ENCODE measurements at regions not wholly inside any gene's neighbourhood (a gene's known extent, or its start where the extent isn't known, plus 50 kb on each side); places are given as distances from the start of the nearest gene placed in this dataset.

DNA sequence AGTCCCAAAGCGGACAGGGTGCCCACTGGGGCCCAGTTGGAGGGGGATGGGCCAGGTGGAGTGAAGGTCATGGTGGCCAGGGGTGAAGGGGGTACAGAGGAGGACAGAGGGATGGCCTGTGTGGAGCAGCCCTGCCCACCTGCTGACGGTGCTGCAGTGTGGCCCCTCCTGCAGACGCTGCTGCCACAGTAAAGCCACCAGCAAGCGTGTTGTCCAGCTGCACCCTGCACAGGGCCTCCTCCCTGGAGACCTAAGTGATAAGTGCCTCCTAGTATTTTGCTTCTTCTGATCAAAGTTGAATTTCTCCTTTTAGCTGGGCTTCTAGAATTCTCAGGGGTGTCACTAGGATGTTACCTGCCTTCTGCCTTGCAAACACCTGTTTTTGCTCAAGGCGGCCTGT, 299.3 kb upstream of the IRX4 start:
- Mint-ChIP-seq H3K36me3 (no peaks in the 10 kb centered on the region), H3K4me3 (no peak overlapping the region), H3K4me1 (no peaks in the 10 kb centered on the region), H3K27ac (no peak overlapping the region), H3K9me3 (no peaks in the 10 kb centered on the region), H3K27me3 (peaks cover 15% of the 10 kb centered on the region)
- peak; percentile 7 for ATAC-seq

DNA sequence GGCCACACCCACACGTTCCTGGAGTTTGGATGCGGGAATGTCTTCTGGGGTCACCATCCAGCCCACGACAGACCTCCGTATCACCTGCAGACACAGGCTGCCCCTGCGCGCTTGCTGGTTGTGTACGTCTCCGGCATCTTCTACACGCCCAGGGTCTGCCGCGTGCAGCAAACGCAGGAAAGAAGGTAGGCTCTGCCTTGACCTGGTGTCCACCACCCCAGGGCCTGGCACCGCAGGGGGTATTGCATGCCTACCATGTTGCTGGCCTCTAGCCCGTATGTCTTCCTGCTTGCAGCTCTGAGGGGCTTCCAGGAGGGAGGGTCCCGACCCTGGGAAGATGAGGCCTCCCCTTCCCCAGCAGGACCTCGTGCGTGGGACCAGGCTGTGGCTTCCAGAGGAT, 298.8 kb upstream of the IRX4 start:
- Mint-ChIP-seq H3K27me3 (peaks cover 15% of the 10 kb centered on the region), H3K9me3 (no peaks in the 10 kb centered on the region), H3K4me1 (no peaks in the 10 kb centered on the region), H3K27ac (no peak overlapping the region), H3K36me3 (no peaks in the 10 kb centered on the region), H3K4me3 (no peak overlapping the region)
- no peak for ATAC-seq

DNA sequence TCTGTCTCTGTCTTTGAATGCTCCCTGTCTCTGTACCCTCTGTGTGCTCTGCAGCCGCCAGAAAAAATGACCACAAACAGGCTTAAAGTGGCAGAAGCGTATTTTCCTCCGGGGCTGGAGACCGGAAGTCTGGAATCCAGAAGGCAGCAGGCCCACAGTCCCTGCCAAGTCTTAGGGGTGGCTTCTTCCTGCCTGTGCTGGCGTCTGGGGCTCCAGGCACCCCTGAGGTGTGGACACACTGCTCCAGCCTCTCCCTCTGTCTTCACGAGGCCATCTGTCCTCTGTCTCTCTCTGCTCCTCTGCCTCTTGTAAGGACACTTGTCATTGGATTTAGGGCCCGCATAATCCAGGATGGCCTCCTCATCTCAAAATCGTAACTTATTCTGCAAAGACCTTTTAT, 298.4 kb upstream of the IRX4 start:
- no peak for ATAC-seq
- Mint-ChIP-seq H3K9me3 (no peaks in the 10 kb centered on the region), H3K27ac (no peak overlapping the region), H3K4me3 (no peak overlapping the region), H3K4me1 (no peaks in the 10 kb centered on the region), H3K36me3 (no peaks in the 10 kb centered on the region), H3K27me3 (peaks cover 15% of the 10 kb centered on the region)

DNA sequence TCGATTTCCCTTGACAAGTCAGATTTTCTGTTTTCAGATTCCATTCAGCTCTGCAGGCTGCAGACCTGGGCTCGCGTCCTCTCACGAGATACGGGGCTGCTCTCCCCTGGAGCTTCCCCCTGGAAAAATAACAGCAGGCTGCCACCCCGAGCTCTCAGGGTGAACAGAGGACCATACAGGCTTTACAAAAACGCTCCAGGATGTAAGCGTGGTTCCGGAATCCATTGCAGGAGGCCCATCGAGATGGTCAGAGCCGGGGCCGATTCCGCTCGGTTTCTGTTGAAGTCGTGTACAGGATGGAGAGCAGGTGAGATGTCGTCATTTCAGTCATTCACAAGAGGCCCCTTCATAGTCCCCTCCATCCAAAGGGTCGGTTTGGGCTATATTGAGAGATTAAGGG, 297.7 kb upstream of the IRX4 start:
- no peak for ATAC-seq
- Mint-ChIP-seq H3K4me3 (no peak overlapping the region), H3K27ac (no peak overlapping the region), H3K4me1 (no peaks in the 10 kb centered on the region), H3K36me3 (no peaks in the 10 kb centered on the region), H3K27me3 (peaks cover 15% of the 10 kb centered on the region), H3K9me3 (no peaks in the 10 kb centered on the region)

DNA sequence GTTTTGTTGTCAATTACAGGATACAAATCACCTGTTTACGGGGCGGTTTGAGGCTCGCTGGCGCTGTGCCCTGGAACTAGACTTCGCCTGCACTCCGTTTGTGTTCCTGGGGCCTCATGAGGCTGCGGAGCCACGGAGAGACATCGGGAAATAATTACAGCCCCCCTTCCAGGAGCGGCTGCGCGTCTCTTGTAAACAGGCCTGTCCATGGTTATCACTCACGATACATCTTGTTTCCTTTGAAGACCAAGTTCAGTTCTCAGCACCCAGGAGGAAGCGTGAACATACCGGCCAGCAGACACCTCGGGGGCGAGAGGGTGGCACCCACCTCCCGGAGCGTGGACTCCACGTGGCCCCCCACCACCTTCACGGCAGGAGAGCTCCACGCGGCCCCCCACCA, 297.1 kb upstream of the IRX4 start:
- ATAC-seq, result no peak
- Mint-ChIP-seq H3K27ac (no peak overlapping the region), H3K4me3 (no peak overlapping the region), H3K36me3 (no peaks in the 10 kb centered on the region), H3K27me3 (peaks cover 15% of the 10 kb centered on the region), H3K4me1 (no peaks in the 10 kb centered on the region), H3K9me3 (no peaks in the 10 kb centered on the region)

DNA sequence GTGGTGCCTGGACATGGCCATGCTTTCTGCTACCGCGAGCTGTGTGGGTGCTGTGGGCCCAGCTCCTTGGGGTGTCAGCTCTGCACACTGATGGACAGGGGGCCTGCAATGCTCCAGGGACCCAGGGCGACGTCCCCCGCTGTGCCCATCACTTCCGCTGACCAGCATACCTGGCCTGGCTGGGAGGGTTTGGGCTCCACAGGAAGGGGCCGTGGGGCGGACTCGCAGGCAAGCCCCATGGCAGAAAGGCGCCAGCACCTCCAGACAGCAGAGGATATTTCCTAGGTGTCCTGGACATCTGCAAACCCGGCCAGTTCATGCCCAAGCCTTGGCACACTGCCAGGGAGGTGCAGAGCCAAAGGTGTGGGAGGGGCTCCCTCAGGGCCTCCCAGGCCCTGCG, 295.8 kb upstream of the IRX4 start:
- no peaks in the 10 kb centered on the region for H3K9me3 Mint-ChIP-seq
- H3K27me3 Mint-ChIP-seq, result peaks cover 15% of the 10 kb centered on the region
- no peaks in the 10 kb centered on the region for H3K4me1 Mint-ChIP-seq
- ATAC-seq, result peak; percentile 11
- no peak overlapping the region for H3K4me3 Mint-ChIP-seq
- H3K36me3 Mint-ChIP-seq, result no peaks in the 10 kb centered on the region
- no peak overlapping the region for H3K27ac Mint-ChIP-seq

DNA sequence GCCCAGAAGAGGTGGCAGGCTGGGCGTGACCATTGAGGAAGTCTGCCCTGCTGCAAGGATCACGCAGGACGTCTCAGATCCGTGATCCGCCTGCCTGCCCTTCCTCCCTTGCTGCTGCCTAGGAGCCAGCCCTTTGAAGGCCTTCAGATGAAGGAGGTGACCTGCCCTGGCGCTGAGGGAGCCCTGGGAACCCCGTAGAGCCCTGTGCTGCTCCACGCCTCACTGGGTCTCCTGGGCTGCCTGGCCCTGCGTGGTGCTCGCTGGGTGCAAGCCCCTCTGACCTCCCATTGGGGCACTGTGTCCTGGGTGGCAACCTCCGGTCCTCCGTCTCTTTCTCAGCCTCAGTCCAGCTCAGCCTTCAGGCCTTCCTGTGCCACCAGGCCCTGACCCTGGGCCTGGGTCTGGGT, 295.3 kb upstream of the IRX4 start:
- Mint-ChIP-seq H3K27me3 (peaks cover 15% of the 10 kb centered on the region), H3K4me3 (no peak overlapping the region), H3K27ac (no peak overlapping the region), H3K36me3 (no peaks in the 10 kb centered on the region), H3K4me1 (no peaks in the 10 kb centered on the region), H3K9me3 (no peaks in the 10 kb centered on the region)
- ATAC-seq, result peak; percentile 9

DNA sequence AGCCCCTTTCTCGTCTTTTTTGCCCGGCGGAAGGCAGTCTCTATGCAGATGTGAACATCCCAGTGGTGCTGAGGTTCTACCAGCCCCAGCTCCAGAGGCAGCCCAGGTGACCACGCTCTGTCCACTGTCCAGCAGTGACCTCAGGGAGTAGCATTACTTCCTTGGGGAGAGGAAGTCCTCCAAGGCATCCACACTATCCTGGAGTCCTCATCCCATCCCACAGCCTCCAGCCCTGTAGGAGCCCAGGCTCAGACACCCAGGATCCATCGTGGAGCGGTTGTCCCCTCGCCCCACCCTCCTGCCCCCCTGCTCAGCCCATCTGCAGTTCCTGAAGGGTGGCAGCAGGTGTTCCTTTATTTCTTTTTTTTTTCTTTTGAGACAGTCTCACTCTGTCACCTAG, 294.5 kb upstream of the IRX4 start:
- Mint-ChIP-seq H3K4me1 (no peaks in the 10 kb centered on the region), H3K4me3 (no peak overlapping the region), H3K36me3 (no peaks in the 10 kb centered on the region), H3K27me3 (peaks cover 13% of the 10 kb centered on the region), H3K27ac (no peak overlapping the region), H3K9me3 (no peaks in the 10 kb centered on the region)
- no peak for ATAC-seq

DNA sequence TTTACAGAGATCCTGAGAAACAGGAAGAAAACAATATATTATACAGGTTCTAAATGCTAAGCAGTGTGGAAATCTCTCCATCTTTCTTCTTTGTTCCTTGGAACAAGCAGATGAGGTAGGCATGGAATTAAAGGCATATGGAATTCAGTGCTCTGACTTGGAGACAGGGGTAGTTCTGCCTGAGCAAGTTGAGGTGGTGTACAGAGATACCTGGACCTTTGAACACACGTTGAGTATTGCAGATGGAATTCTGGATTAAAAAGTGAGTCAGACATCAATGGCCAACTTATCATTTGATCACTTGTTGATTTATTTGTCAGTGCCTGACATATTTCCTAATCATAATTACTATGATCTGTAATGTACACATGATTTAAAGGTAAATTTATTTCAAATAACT, 293.9 kb upstream of the IRX4 start:
- ATAC-seq, result no peak
- Mint-ChIP-seq H3K27ac (no peak overlapping the region), H3K4me1 (no peaks in the 10 kb centered on the region), H3K36me3 (no peaks in the 10 kb centered on the region), H3K9me3 (no peaks in the 10 kb centered on the region), H3K4me3 (no peak overlapping the region), H3K27me3 (peaks cover 6% of the 10 kb centered on the region)

DNA sequence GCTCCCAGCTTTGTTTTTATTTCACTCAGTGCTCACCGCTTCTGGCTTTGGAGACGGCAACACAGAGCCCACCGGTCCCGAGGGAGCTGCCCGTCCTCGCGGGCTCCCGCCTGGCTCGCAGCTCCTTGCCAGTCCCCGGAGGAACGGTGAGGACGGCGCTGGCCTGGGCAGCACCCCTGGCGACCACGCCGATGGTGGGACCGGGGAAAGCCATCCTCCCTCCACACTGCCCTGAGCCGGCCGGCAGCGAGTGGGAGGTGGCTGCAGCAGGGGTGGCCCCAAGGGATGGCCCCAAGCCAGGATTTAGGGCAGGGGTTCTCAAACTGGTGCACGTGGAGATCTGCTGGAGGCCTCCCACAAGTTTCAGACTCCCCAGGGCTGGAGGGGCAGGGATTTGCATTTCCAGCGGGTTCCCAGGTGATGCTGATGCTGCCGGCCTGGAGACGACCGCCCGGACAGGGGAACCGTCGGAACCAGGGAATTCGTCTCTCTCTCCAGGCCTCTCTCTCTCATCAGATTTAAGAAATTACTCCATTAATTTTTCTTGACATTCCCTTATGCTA, 293.2 kb upstream of the IRX4 start:
- Mint-ChIP-seq H3K9me3 (no peaks in the 10 kb centered on the region), H3K27ac (no peak overlapping the region), H3K36me3 (no peaks in the 10 kb centered on the region), H3K27me3 (no peaks in the 10 kb centered on the region), H3K4me3 (no peak overlapping the region), H3K4me1 (no peaks in the 10 kb centered on the region)
- ATAC-seq, result no peak

DNA sequence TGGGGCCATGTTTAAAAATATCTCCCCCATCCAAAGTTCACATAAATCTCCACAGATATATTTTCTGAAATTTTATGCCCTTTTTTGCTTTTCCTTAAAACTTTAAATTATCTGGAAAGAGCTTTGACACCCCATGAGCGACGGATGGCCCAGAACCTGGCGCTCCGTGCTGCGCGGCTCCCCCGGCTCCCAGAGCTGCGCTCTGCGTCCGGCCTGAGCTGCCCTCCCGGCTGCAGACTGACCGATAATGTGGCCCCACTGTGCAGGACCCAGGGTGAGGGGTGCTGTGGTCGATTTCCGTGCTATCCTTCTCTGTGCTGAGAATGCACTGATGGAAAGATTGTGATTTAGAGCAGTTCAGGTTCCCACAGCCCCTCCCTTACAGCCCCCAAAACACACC, 292.3 kb upstream of the IRX4 start:
- H3K27ac Mint-ChIP-seq, result no peak overlapping the region
- H3K9me3 Mint-ChIP-seq, result no peaks in the 10 kb centered on the region
- no peak overlapping the region for H3K4me3 Mint-ChIP-seq
- H3K36me3 Mint-ChIP-seq, result no peaks in the 10 kb centered on the region
- ATAC-seq, result no peak
- no peaks in the 10 kb centered on the region for H3K4me1 Mint-ChIP-seq
- no peaks in the 10 kb centered on the region for H3K27me3 Mint-ChIP-seq

DNA sequence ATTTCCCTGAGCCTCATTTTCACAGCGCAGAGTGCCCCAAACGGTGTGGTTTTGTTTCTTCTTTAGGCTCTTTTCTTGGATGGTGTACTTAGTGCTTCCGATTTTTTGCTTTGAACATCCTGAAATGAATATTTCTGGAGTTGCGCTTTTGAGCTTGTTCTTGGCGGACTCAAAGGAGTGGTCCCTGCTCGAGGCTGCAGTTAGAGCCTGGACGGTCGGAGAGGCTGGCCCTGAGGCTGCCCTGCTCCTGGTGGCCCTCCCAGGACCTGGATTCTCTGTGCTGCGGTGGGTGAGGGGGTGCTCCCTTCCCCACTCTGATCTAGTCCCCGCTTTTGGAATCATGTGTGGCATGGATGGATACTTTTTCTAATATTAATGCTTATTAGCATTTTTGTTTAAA, 291.8 kb upstream of the IRX4 start:
- H3K4me1 Mint-ChIP-seq, result no peaks in the 10 kb centered on the region
- H3K27me3 Mint-ChIP-seq, result peaks cover 3% of the 10 kb centered on the region
- no peak overlapping the region for H3K27ac Mint-ChIP-seq
- H3K9me3 Mint-ChIP-seq, result no peaks in the 10 kb centered on the region
- no peak overlapping the region for H3K4me3 Mint-ChIP-seq
- no peak for ATAC-seq
- H3K36me3 Mint-ChIP-seq, result no peaks in the 10 kb centered on the region

DNA sequence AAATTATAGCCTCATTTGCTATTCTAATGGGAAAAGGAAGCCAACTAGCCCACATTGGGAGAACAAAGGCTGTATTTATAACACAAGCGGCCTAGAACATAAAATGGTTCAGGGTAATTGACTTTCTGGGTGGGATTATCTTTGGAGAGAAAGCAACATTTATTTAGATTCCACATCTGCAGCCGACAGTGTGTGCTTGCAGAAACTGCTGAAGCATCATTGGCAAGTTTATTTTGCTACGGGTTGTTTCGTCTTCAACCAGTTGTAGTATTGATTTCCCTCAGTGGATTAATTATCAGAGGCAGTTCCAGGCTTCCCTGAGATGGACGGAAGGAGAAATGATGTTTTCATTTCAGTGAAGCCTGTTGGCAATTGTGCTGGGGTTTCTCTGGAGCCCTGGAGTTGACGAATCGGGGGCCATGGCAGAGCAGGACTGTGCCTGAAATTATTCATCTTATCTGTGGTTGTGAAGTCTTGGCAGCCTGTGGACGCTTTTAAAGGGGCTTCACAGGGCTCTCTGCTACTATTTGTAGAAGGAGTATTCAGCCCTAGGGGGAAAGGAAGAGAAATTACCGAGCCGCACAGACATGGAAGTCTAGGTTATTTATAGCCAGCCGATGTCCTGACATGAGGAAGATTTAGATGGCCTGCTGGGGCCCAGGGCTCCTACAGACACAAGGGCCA, 290.6 kb upstream of the IRX4 start:
- no peak for ATAC-seq
- no peaks in the 10 kb centered on the region for H3K4me1 Mint-ChIP-seq
- peaks cover 8% of the 10 kb centered on the region for H3K27me3 Mint-ChIP-seq
- H3K27ac Mint-ChIP-seq, result no peak overlapping the region
- H3K9me3 Mint-ChIP-seq, result no peaks in the 10 kb centered on the region
- H3K4me3 Mint-ChIP-seq, result no peak overlapping the region
- no peaks in the 10 kb centered on the region for H3K36me3 Mint-ChIP-seq

DNA sequence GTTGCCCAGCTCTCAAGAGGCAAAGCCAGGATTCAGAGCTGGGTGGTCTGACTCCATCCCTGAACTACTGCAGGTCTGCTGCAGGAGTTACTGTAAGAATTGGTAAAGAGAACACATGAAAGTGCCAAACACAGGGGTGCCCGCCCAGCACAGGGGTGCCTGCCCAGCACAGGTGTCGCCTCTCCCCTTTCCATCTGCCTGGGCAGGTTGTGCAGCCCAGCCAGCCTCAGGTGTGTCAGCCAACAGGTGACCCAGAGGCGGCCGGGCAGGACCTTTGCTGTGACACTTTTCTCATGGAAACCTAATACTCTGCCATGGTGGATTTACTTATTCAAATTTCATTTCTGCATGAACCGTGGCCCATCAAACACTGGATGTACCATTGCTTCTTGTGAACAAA, 289.7 kb upstream of the IRX4 start:
- Mint-ChIP-seq H3K36me3 (no peaks in the 10 kb centered on the region), H3K4me3 (no peak overlapping the region), H3K27ac (no peak overlapping the region), H3K4me1 (no peaks in the 10 kb centered on the region), H3K9me3 (no peaks in the 10 kb centered on the region), H3K27me3 (peaks cover 8% of the 10 kb centered on the region)
- ATAC-seq, result no peak

DNA sequence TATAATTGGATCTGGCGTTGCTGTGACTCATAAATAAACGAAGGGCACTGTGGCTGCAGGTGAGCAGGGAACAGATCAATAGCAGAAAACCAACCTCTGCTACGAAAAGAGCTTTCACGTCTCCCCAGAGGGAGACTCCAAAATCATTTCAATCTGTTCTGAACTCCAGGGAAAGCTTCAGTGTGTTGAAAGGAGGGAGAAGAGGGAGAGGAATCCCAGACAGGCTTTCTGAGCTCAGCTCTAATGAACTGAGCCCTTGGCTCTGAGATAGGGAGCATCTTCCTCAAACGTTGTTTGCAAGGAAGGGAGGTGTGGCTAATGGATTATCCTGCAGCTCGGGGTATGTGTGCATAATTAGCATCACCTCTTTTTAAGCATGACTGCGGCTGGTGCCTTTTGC, 288.0 kb upstream of the IRX4 start:
- no peak overlapping the region for H3K4me3 Mint-ChIP-seq
- H3K27ac Mint-ChIP-seq, result no peak overlapping the region
- no peaks in the 10 kb centered on the region for H3K4me1 Mint-ChIP-seq
- H3K9me3 Mint-ChIP-seq, result no peaks in the 10 kb centered on the region
- H3K27me3 Mint-ChIP-seq, result peaks cover 8% of the 10 kb centered on the region
- no peak for ATAC-seq
- no peaks in the 10 kb centered on the region for H3K36me3 Mint-ChIP-seq

DNA sequence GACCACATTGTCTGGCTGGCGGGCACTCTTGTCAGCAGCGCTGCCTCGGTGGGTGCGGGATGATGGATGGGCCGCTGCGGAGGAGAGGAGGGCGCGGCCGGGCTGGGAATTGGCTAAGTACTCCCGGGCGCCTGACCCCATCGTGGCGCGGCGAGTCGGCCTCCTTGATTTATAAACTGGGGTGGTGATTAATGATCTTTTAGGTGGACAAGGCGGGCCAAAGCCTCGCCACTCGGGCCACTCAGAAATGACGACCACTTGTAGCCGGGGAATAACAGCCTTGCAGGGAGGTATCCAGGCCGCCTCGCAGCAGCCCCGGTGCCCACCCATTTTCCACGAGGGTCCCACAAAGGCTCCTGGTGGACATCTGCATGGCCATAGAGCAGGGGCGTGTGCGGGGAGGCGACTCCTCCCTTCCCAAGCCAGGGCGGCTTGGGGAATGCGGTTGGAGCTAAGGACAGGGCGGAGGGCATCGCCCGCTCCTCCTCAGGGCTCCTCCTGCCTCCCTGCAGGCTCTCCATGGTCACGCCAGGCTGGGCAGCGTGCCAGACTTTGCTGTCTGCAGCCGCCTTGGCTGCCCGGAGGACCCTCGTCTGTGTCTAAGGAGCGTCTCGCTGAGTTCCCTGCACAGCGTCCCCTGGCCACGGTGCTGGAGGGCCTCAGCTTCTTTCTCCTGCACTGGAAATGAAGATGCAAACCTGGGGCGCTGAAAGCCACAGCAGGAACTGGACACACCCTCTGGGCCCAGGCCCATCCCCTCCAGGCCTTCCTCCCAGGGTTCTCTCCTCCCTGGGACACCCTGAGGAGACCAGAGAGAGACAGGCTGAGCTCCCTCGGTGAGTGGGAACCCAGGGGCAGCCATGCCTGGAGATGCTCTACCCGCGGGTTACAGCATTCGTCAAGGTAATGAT, 287.4 kb upstream of the IRX4 start:
- Mint-ChIP-seq H3K36me3 (no peaks in the 10 kb centered on the region), H3K27ac (no peak overlapping the region), H3K27me3 (peaks cover 8% of the 10 kb centered on the region), H3K4me3 (no peak overlapping the region), H3K9me3 (no peaks in the 10 kb centered on the region), H3K4me1 (no peaks in the 10 kb centered on the region)
- ATAC-seq, result no peak
